Nephron progenitor cell (in vitro differentiated cells): ENCODE measurements at regions not wholly inside any gene's neighbourhood (a gene's known extent, or its start where the extent isn't known, plus 50 kb on each side); places are given as distances from the start of the nearest gene placed in this dataset.

Experiments used
- DNase-seq: peaks from one replicate; pipeline ENCODE4 v3.0.0; 2021
- H3K27ac Mint-ChIP-seq: 2 replicates; pipeline ENCODE4 v1.8.0; 2021; ENCODE audit warnings: mild to moderate bottlenecking, moderate library complexity, mixed read lengths
- H3K27me3 Mint-ChIP-seq: 2 replicates; pipeline ENCODE4 v1.8.0; 2021; ENCODE audit warnings: mild to moderate bottlenecking, low read depth, mixed read lengths; ENCODE audit not compliant: poor library complexity
- H3K36me3 Mint-ChIP-seq: 2 replicates; pipeline ENCODE4 v1.8.0; 2021; ENCODE audit warnings: low read depth, mixed read lengths
- H3K4me1 Mint-ChIP-seq: 2 replicates; pipeline ENCODE4 v1.8.0; 2021; ENCODE audit warnings: mixed read lengths
- H3K4me3 Mint-ChIP-seq: 2 replicates; pipeline ENCODE4 v1.8.0; 2021; ENCODE audit warnings: mild to moderate bottlenecking, moderate library complexity, mixed read lengths
- H3K9me3 Mint-ChIP-seq: 2 replicates; pipeline ENCODE4 v1.8.0; 2021; ENCODE audit warnings: mild to moderate bottlenecking, moderate library complexity, mixed read lengths
- TF ChIP-seq, protein P1 (sequence below): fragments of 200-600 bp; sonication (generic); IDR thresholded peaks from 2 replicates; pipeline ENCODE4 v1.5.0; 2021; ENCODE audit warnings: antibody characterized with exemption

DNA sequence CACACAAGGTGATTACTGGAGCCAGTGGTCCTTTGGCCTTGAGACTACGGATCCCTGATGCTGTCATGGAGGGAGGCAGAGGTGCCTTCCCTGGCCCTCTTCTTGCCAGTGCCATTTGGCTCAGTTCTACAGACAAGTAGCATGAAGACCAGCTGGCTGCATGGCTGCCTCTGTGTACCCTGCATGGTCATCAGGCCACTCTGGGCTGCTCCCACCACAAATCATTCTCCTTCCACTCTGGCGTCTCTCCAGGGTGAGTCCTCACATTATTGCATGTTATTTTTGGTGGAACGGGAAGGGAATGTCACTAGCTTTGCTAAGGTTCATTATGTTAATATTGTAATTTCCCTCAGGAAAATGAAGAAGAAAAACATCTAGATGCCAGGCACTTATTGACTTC, 229.8 kb downstream of the VAPA start:
- Mint-ChIP-seq H3K9me3 (no peaks in the 10 kb centered on the region), H3K4me1 (peaks cover 63% of the 10 kb centered on the region), H3K36me3 (no peaks in the 10 kb centered on the region), H3K27me3 (peaks cover 3% of the 10 kb centered on the region), H3K4me3 (no peak overlapping the region), H3K27ac (no peak overlapping the region)
- TF ChIP-seq, protein P1, sequence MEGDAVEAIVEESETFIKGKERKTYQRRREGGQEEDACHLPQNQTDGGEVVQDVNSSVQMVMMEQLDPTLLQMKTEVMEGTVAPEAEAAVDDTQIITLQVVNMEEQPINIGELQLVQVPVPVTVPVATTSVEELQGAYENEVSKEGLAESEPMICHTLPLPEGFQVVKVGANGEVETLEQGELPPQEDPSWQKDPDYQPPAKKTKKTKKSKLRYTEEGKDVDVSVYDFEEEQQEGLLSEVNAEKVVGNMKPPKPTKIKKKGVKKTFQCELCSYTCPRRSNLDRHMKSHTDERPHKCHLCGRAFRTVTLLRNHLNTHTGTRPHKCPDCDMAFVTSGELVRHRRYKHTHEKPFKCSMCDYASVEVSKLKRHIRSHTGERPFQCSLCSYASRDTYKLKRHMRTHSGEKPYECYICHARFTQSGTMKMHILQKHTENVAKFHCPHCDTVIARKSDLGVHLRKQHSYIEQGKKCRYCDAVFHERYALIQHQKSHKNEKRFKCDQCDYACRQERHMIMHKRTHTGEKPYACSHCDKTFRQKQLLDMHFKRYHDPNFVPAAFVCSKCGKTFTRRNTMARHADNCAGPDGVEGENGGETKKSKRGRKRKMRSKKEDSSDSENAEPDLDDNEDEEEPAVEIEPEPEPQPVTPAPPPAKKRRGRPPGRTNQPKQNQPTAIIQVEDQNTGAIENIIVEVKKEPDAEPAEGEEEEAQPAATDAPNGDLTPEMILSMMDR: no peak
- DNase-seq: no peak

DNA sequence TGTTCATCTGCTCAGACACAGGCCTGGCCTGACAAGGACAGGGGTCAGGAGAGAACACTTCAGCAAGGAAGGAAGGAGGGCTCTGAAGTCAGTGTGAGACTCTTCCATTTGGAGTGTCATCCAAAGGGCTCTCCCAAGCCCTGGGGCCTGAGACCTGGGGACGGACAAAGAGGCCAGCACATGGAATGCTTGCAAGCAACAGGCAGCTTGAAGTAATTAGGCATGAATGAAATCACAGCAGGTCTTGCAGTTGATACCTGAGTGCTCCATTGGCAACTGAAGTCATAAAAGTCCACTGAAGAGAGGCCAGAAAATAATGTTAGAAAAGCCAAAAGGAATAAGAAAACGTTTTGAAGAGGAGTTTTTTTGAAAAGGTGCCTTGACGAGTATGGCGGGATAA, 231.7 kb downstream of the VAPA start:
- peaks cover 3% of the 10 kb centered on the region for H3K27me3 Mint-ChIP-seq
- H3K9me3 Mint-ChIP-seq: no peaks in the 10 kb centered on the region
- H3K4me3 Mint-ChIP-seq: no peak overlapping the region
- TF ChIP-seq, protein P1: no peak
- no peak for DNase-seq
- no peaks in the 10 kb centered on the region for H3K36me3 Mint-ChIP-seq
- H3K4me1 Mint-ChIP-seq: peaks cover 54% of the 10 kb centered on the region
- H3K27ac Mint-ChIP-seq: no peak overlapping the region

DNA sequence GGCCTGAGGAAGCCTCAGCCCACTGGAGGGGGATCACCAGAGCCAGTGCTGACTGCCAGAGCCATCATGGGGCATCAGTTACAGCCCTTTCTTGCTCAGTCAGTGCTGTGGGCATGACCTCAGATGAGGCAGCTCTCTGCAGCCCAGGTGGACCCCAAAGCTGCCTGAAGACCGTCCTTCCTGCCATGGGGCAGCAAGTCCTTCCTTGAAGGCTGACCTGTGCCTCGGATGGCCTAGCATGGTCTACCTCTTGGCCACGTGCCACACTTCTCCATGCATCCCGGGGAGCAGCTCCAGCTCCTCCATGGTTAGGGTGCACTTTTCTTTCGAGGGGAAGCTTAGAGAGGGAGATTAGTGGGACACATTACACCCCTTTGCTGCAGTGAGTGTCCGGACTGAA, 233.4 kb downstream of the VAPA start:
- no peaks in the 10 kb centered on the region for H3K36me3 Mint-ChIP-seq

DNA sequence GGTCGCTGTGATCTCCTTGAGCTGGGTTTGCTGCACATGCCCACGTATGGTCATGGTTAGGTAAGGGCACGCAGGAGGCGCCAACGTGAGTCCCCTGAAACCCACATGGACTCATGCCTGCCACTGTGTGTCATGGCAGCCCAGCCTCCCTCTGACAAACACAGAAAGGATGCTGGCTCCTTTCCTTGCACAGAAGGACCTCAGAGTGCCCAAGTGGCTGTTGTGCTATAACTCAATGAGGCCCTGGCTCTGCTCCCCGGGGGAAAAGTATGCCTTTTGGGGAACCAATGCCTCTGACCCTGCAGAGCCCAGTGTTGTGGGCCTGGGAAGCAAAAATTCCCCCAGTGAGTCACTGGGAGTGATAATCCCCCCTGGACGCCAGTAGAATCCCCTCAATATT, 233.9 kb downstream of the VAPA start:
- TF ChIP-seq, protein P1: no peak
- Mint-ChIP-seq H3K27ac (no peak overlapping the region), H3K36me3 (no peaks in the 10 kb centered on the region), H3K9me3 (no peaks in the 10 kb centered on the region), H3K4me3 (no peak overlapping the region), H3K27me3 (peaks cover 2% of the 10 kb centered on the region), H3K4me1 (peaks cover 32% of the 10 kb centered on the region)
- DNase-seq: no peak

More for the DNA sequence above, 233.4 kb downstream of the VAPA start:
- TF ChIP-seq, protein P1: no peak
- no peak overlapping the region for H3K27ac Mint-ChIP-seq
- H3K4me1 Mint-ChIP-seq: peaks cover 37% of the 10 kb centered on the region
- peaks cover 3% of the 10 kb centered on the region for H3K27me3 Mint-ChIP-seq
- no peaks in the 10 kb centered on the region for H3K9me3 Mint-ChIP-seq
- H3K4me3 Mint-ChIP-seq: no peak overlapping the region
- no peak for DNase-seq

DNA sequence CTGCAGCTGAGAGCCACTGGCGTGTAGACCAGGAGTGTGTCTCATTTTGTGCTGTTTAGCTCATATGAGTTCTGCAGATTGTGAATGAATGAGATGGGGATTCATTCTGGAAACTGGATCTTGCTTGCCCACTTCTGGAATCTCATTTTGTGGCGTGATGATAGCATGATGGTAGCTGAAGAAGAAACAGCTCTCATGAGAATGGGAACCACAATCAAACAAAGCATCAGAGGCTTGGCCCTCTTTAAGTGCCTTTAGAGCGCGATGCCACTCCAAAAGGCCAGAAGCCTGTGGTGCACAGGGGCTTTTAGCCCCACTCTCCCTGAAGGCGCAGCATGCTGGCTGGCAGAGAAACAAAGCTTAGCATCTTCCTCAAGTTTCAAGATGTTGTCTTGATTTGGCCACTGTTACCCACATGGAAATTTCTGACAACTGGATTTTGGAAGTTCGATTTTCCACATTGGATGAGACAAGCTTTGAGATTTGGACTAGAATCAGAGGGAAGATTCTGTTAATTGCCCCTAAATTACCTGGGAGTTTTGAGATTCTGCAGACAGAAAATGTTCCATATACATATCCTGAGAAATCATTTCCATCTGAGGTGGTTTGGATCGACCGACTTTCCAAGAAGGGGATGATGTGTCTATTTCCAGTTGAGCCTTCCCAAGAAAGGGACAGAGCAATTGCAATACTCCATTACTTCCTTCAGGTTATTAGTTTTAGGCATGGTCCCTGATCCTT, 234.5 kb downstream of the VAPA start:
- DNase-seq: no peak
- TF ChIP-seq, protein P1: no peak
- H3K27me3 Mint-ChIP-seq: no peaks in the 10 kb centered on the region
- no peak overlapping the region for H3K4me3 Mint-ChIP-seq
- H3K9me3 Mint-ChIP-seq: no peaks in the 10 kb centered on the region
- no peaks in the 10 kb centered on the region for H3K36me3 Mint-ChIP-seq
- H3K27ac Mint-ChIP-seq: no peak overlapping the region
- H3K4me1 Mint-ChIP-seq: peaks cover 29% of the 10 kb centered on the region
